Activated T-helper 17 cell treated with anti-CD3 and anti-CD28 coated beads, Interleukin-2, amount 50 U/mL, for 72 hours (primary cell): ENCODE measurements at regions not wholly inside any gene's neighbourhood (a gene's known extent, or its start where the extent isn't known, plus 50 kb on each side); places are given as distances from the start of the nearest gene placed in this dataset.
"Not testable (repeated sequence)": the region's sequence is repeated elsewhere in the genome, so short reads cannot be mapped to it uniquely, and the experiment has no call there.

ENCODE experiments used
- ATAC-seq: fragments of 150-1000 bp; cut with Tn5 transposase; replicated peaks from 2 replicates; pipeline ENCODE4 v1.10.0; 2021; ENCODE audit warnings: mild to moderate bottlenecking, moderate library complexity
- H3K27ac Mint-ChIP-seq: one replicate; pipeline ENCODE4 v1.8.0; 2022; ENCODE audit warnings: mixed read lengths
- H3K27me3 Mint-ChIP-seq: one replicate; pipeline ENCODE4 v1.8.0; 2022; ENCODE audit warnings: mixed read lengths
- H3K36me3 Mint-ChIP-seq: one replicate; pipeline ENCODE4 v1.8.0; 2022; ENCODE audit warnings: low read depth, mild to moderate bottlenecking, mixed read lengths
- H3K4me1 Mint-ChIP-seq: one replicate; pipeline ENCODE4 v1.8.0; 2022; ENCODE audit warnings: mixed read lengths
- H3K4me3 Mint-ChIP-seq: one replicate; pipeline ENCODE4 v1.8.0; 2022; ENCODE audit warnings: mild to moderate bottlenecking, mixed read lengths
- H3K9me3 Mint-ChIP-seq: one replicate; pipeline ENCODE4 v1.8.0; 2022; ENCODE audit warnings: mixed read lengths

DNA sequence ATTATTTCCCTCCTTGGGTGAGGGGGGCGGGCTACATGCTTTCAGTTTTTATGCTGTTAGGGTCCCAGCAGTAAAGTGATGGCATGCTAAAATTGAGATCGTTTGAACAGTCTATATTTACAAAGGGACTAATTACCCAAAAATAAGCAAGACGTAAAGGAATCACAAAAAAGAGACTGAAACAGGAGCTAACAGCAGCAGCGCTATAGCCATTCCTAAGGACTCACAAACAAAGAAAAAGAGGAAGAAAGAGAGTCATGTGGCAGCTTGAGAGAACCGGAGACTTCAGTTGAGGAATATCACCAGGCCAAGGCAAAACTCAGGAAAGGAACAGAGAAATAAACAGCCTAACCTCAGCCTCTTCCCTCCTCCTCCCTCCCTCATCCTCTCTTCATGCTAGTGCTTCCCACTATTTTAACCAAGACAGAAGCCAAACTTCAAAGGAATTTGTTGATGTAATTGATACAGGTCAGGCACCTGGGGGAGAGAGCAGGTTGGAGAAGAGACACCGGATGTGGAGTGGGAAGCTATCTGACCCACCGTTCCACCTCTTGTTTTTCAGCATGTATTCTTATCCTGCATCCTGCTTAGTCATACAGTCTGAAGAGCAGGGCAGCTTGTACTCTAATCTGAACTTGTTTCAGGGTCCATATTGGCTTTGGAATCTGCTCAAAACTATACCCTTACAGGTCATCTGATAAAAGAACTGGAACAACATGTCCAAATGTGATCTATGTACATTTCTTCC, 383.7 kb downstream of the NAF1 start:
- Mint-ChIP-seq H3K4me1 (no peaks in the 10 kb centered on the region), H3K27me3 (no peaks in the 10 kb centered on the region), H3K36me3 (no peaks in the 10 kb centered on the region), H3K4me3 (no peak overlapping the region), H3K27ac (no peak overlapping the region), H3K9me3 (no peaks in the 10 kb centered on the region)
- no peak for ATAC-seq

- H3K27me3 Mint-ChIP-seq, result no peaks in the 10 kb centered on the region
- H3K9me3 Mint-ChIP-seq, result no peaks in the 10 kb centered on the region
- H3K27ac Mint-ChIP-seq, result no peak overlapping the region
- no peaks in the 10 kb centered on the region for H3K36me3 Mint-ChIP-seq
- ATAC-seq, result no peak
- H3K4me3 Mint-ChIP-seq, result no peak overlapping the region
- no peaks in the 10 kb centered on the region for H3K4me1 Mint-ChIP-seq
Measured at GRCh38 chr4:162782096-162782777, 384.5 kb downstream of the NAF1 start.

DNA sequence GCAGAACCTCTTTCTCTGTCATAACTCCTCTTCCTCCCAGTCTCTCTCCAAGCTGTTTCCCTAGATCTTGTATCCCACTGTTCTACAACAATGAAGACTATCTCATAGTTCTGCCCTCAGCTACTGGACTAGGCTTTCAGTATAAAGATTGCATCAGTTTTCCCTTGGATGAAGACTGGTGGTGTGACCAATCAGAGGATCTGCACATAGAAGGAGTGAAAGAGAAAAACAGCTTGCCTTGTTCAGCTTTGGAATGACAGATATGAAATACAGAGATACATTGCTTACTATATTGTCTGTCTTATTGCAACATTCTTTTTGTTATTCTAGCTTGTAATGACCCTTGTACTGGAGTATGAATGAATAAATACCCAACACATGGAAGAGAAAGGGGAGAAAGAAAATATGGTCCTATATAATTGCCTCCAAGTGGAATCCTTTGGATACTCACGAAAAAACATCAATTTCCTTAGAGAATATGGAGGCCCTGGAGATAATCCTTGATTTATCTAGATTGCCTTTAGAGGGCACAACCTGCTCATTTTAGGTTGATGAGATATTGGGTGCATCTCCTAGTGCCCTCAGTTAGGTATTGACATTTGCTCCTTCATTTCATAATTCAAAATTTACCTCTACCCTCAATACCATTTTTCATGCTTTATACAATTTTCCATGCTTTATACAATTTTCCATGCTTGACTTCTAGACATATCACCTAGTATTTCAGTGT, 395.8 kb downstream of the NAF1 start:
- Mint-ChIP-seq H3K27ac (no peak overlapping the region), H3K4me3 (no peak overlapping the region), H3K4me1 (no peaks in the 10 kb centered on the region), H3K27me3 (no peaks in the 10 kb centered on the region), H3K36me3 (no peaks in the 10 kb centered on the region), H3K9me3 (no peaks in the 10 kb centered on the region)
- no peak for ATAC-seq

DNA sequence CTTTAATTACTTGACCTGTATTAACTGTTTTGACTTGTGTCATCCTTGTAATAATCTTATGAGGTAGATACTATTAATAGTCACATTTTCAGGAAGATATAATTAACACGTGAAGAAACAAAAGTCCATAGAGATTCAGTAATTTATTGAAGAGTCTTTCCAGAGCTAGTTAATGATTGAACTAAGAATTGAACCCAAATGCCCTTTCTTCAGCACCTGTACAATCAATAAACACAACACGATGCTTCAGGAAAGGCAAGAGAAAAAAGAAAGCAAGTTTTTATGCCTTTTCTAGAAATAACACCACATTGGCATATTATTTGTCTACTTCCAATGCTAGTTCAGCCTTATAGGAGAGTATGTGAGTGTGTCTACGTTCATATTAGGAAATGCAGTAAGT, 399.6 kb downstream of the NAF1 start:
- Mint-ChIP-seq H3K27me3 (no peaks in the 10 kb centered on the region), H3K4me3 (no peak overlapping the region), H3K27ac (no peak overlapping the region), H3K4me1 (no peaks in the 10 kb centered on the region), H3K9me3 (no peaks in the 10 kb centered on the region), H3K36me3 (no peaks in the 10 kb centered on the region)
- ATAC-seq, result no peak

DNA sequence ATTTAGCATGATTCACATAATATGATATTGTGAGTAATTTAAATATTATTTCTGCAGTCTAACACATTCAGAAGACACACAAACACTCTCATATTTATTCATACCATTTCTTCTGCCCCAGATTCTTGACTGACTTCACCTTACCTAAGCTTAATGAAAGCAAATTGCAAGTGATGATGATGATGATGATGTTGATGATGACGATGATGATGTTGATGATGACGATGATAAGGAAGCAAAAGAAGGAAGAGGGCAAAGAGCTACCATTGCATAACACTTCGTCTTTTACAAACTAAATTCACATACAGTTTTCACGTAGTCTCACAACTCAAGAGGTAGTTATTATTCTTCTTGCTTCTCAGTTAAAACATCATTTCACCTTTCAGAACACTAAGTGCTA, 404.7 kb downstream of the NAF1 start:
- Mint-ChIP-seq H3K4me3 (no peak overlapping the region), H3K36me3 (no peaks in the 10 kb centered on the region), H3K27ac (no peak overlapping the region), H3K27me3 (no peaks in the 10 kb centered on the region), H3K9me3 (no peaks in the 10 kb centered on the region), H3K4me1 (no peaks in the 10 kb centered on the region)
- ATAC-seq, result no peak

GRCh38 chr4:162740228-162740627, 426.5 kb downstream of the NAF1 start:
- H3K4me3 Mint-ChIP-seq, H3K36me3 Mint-ChIP-seq: not testable (repeated sequence)

GRCh38 chr4:162739596-162739995, 427.1 kb downstream of the NAF1 start:
- not testable (repeated sequence) for H3K4me1 Mint-ChIP-seq, H3K27me3 Mint-ChIP-seq, H3K9me3 Mint-ChIP-seq, ATAC-seq, H3K36me3 Mint-ChIP-seq, H3K27ac Mint-ChIP-seq, H3K4me3 Mint-ChIP-seq

More at GRCh38 chr4:162740228-162740627, 426.5 kb downstream of the NAF1 start:
- not testable (repeated sequence) for H3K27ac Mint-ChIP-seq, H3K27me3 Mint-ChIP-seq, H3K4me1 Mint-ChIP-seq, H3K9me3 Mint-ChIP-seq, ATAC-seq

- no peaks in the 10 kb centered on the region for H3K27me3 Mint-ChIP-seq
- no peaks in the 10 kb centered on the region for H3K36me3 Mint-ChIP-seq
- no peak overlapping the region for H3K27ac Mint-ChIP-seq
- no peak for ATAC-seq
- H3K4me3 Mint-ChIP-seq, result no peak overlapping the region
- no peaks in the 10 kb centered on the region for H3K9me3 Mint-ChIP-seq
- H3K4me1 Mint-ChIP-seq, result no peaks in the 10 kb centered on the region
Measured at GRCh38 chr4:162732876-162733275, 433.8 kb downstream of the NAF1 start.

GRCh38 chr4:162727766-162728165, 438.9 kb downstream of the NAF1 start:
- no peak overlapping the region for H3K4me3 Mint-ChIP-seq
- no peak overlapping the region for H3K27ac Mint-ChIP-seq
- no peak for ATAC-seq
- H3K4me1 Mint-ChIP-seq, result no peaks in the 10 kb centered on the region
- no peaks in the 10 kb centered on the region for H3K27me3 Mint-ChIP-seq
- peaks cover 3% of the 10 kb centered on the region for H3K9me3 Mint-ChIP-seq
- no peaks in the 10 kb centered on the region for H3K36me3 Mint-ChIP-seq

DNA sequence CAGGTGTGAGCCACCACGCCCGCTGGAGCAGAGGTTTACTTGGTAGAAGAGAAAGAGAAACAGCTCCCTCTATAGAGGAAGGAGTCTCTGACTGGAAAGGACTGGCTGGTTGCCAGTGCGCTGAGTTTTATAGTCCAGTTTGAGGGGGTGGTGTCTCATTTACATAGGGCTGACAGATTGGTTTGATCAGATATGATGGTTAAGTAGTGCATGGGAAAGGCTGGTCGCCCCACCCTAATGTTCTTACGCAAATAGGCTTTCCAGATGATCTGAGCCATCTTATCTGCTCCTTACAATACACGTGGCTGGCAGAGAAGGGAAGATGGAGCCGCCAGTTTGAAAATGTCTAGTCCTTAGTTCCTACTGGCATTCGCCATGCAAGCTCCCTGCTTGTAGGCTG, 439.5 kb downstream of the NAF1 start:
- ATAC-seq, result no peak
- H3K36me3 Mint-ChIP-seq, result no peaks in the 10 kb centered on the region
- H3K4me3 Mint-ChIP-seq, result no peak overlapping the region
- no peak overlapping the region for H3K27ac Mint-ChIP-seq
- peaks cover 3% of the 10 kb centered on the region for H3K9me3 Mint-ChIP-seq
- H3K27me3 Mint-ChIP-seq, result no peaks in the 10 kb centered on the region
- no peaks in the 10 kb centered on the region for H3K4me1 Mint-ChIP-seq

DNA sequence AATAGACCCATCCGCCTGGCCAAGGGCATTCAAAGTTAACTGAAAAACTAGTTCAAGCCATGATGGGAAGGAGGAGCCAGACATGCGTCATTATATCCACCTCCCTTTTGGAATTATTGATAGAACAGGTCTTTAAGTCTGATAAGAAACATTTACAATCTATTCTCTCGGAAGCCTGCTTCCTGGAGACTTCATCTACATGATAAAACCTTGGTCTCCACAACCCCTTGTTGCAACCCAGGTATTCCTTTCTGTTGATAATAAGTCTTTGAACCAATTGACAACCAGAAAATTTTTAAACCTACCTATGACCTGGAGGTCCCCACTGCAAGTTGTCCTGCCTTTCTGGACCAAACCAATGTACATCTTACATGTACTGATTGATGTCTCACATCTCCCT, 451.3 kb downstream of the NAF1 start:
- no peak overlapping the region for H3K27ac Mint-ChIP-seq
- no peaks in the 10 kb centered on the region for H3K27me3 Mint-ChIP-seq
- no peaks in the 10 kb centered on the region for H3K36me3 Mint-ChIP-seq
- H3K9me3 Mint-ChIP-seq, result no peaks in the 10 kb centered on the region
- ATAC-seq, result no peak
- H3K4me3 Mint-ChIP-seq, result no peak overlapping the region
- H3K4me1 Mint-ChIP-seq, result no peaks in the 10 kb centered on the region

- no peaks in the 10 kb centered on the region for H3K9me3 Mint-ChIP-seq
- H3K27ac Mint-ChIP-seq, result no peak overlapping the region
- no peaks in the 10 kb centered on the region for H3K4me1 Mint-ChIP-seq
- H3K36me3 Mint-ChIP-seq, result no peaks in the 10 kb centered on the region
- ATAC-seq, result no peak
- no peak overlapping the region for H3K4me3 Mint-ChIP-seq
- no peaks in the 10 kb centered on the region for H3K27me3 Mint-ChIP-seq
Measured at GRCh38 chr4:162707962-162708361, 458.7 kb downstream of the NAF1 start.

GRCh38 chr4:162706632-162707031, 460.1 kb downstream of the NAF1 start:
- no peak for ATAC-seq
- no peak overlapping the region for H3K4me3 Mint-ChIP-seq
- H3K27ac Mint-ChIP-seq, result no peak overlapping the region
- no peaks in the 10 kb centered on the region for H3K9me3 Mint-ChIP-seq
- no peaks in the 10 kb centered on the region for H3K36me3 Mint-ChIP-seq
- H3K4me1 Mint-ChIP-seq, result no peaks in the 10 kb centered on the region
- no peaks in the 10 kb centered on the region for H3K27me3 Mint-ChIP-seq

DNA sequence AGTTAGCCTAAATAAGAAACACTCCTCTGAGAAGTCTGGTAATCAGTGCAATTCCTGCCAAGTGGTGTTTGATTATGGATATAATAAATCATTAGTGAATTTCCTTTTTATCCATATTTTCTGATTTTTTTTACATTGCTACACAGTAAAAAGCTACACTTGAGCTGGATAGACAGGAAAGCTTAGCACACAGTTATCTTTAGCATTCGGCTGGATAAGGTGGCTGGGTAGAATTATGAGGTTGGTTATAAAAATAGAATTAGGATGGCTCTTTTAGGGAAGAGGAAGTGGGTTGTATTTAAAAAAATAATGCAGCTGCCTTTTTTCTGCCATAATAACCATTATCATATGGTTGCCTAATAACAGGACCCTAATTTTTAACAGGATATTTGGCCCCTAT, 460.6 kb downstream of the NAF1 start:
- Mint-ChIP-seq H3K4me1 (no peaks in the 10 kb centered on the region), H3K4me3 (no peak overlapping the region), H3K27ac (no peak overlapping the region), H3K9me3 (peaks cover 1% of the 10 kb centered on the region), H3K36me3 (no peaks in the 10 kb centered on the region), H3K27me3 (no peaks in the 10 kb centered on the region)
- no peak for ATAC-seq
